Caco-2 (cell line): ENCODE measurements at regions not wholly inside any gene's neighbourhood (a gene's known extent, or its start where the extent isn't known, plus 50 kb on each side); places are given as distances from the start of the nearest gene placed in this dataset.
A peak's percentile ranks its signal among the peaks of the same experiment; 100 is the strongest.

Source experiments
- BruUV-seq: library from RNA; stranded (reverse); fragments of 400-500 nt; replicated peaks from 2 replicates; lab custom pipeline; 2021; lab: Mats Ljungman, UMichigan
- CTCF ChIA-PET: fragments of 300-600 bp; sonication (Branson Sonifier 250); formaldehyde crosslinking; loops from one replicate; lab custom pipeline; 2022; ENCODE audit warnings: antibody characterized with exemption; lab: Charles Lee
- POLR2A ChIA-PET: fragments of 300-600 bp; sonication (Branson Sonifier 250); formaldehyde crosslinking; loops from one replicate; lab custom pipeline; 2022; ENCODE audit warnings: antibody characterized with exemption; lab: Charles Lee
- DNase-seq, 2 experiments: peaks; one replicate each; pipeline versions ENCODE4 v3.0.0 to v3.0.0-alpha.2; 2020 to 2022
- H3K27me3 ChIP-seq: replicated peaks from 2 replicates; pipeline ENCODE4 v1.6.0; 2011; ENCODE audit warnings: low read length; ENCODE audit not compliant: control insufficient read depth, insufficient read depth
- H3K36me3 ChIP-seq: 2 replicates; pipeline ENCODE4 v1.5.1; 2011; ENCODE audit warnings: low read length; ENCODE audit not compliant: control insufficient read depth, insufficient read depth
- H3K4me1 ChIP-seq: fragments of 250-450 bp; sonication (Bioruptor Pico); 2 replicates; pipeline ENCODE4 v1.5.1; 2020; ENCODE audit warnings: mild to moderate bottlenecking
- H3K4me3 ChIP-seq: 2 replicates; pipeline ENCODE4 v1.5.1; 2011; ENCODE audit warnings: low read depth, mild to moderate bottlenecking, control low read depth, low read length
- H3K9me3 ChIP-seq: fragments of 250-450 bp; sonication (Bioruptor Pico); 2 replicates; pipeline ENCODE4 v1.5.1; 2020; ENCODE audit warnings: mild to moderate bottlenecking, moderate library complexity
- H3K27ac Mint-ChIP-seq: one replicate; pipeline ENCODE4 v1.8.0; 2022; ENCODE audit warnings: mixed read lengths; ENCODE audit not compliant: unreplicated experiment
- H3K27me3 Mint-ChIP-seq: one replicate; pipeline ENCODE4 v1.8.0; 2022; ENCODE audit warnings: mixed read lengths; ENCODE audit not compliant: insufficient read depth, unreplicated experiment
- H3K36me3 Mint-ChIP-seq: one replicate; pipeline ENCODE4 v1.8.0; 2022; ENCODE audit warnings: mild to moderate bottlenecking, mixed read lengths; ENCODE audit not compliant: insufficient read depth, unreplicated experiment
- H3K4me1 Mint-ChIP-seq: one replicate; pipeline ENCODE4 v1.8.0; 2022; ENCODE audit warnings: low read depth, mixed read lengths; ENCODE audit not compliant: unreplicated experiment
- H3K4me3 Mint-ChIP-seq: one replicate; pipeline ENCODE4 v1.8.0; 2022; ENCODE audit warnings: mild to moderate bottlenecking, moderate library complexity, mixed read lengths; ENCODE audit not compliant: unreplicated experiment
- H3K9me3 Mint-ChIP-seq: one replicate; pipeline ENCODE4 v1.8.0; 2022; ENCODE audit warnings: mixed read lengths; ENCODE audit not compliant: unreplicated experiment
- CTCF ChIP-seq, 2 experiments: fragments of 200-600 bp in 1 of 2; IDR thresholded peaks; 1 replicate in 1 of 2; 2 replicates in 1 of 2; pipeline versions ENCODE4 v1.5.1 to v1.8.0; 2011 to 2022; ENCODE audit warnings: antibody characterized with exemption in 1 of 2, control low read depth in 1 of 2, inconsistent platforms in 1 of 2, low read depth in 1 of 2, low read length in 1 of 2, mild to moderate bottlenecking in 1 of 2, moderate library complexity in 1 of 2; ENCODE audit not compliant: insufficient read depth in 1 of 2, severe bottlenecking in 1 of 2, unreplicated experiment in 1 of 2
- intact Hi-C: fragments of 100-400 bp; cut with micrococcal nuclease; formaldehyde crosslinking; loops from one replicate; pipeline ENCODE4 v1.10.0; 2022; ENCODE audit not compliant: unreplicated experiment

GRCh38 chr18:22048221-22048620 is 121.2 kb upstream of the GATA6 start:
- TF ChIP-seq CTCF (IDR thresholded peaks at IDR 0.05; ENCODE audit: insufficient read depth in 1 of 2, low read depth in 1 of 2, low read length in 1 of 2, severe bottlenecking in 1 of 2, unreplicated experiment in 1 of 2) = no peak
- Histone ChIP-seq H3K9me3 (no peaks in the 10 kb centered on the region), H3K4me3 (no peak overlapping the region), H3K27me3 (no peaks in the 10 kb centered on the region), H3K4me1 (peaks cover 83% of the 10 kb centered on the region), H3K36me3 (no peaks in the 10 kb centered on the region)
- H3K27me3 Mint-ChIP-seq = no peaks in the 10 kb centered on the region
- DNase-seq = no peak
- ChIA-PET CTCF (interaction anchor here (0.5 to 1.5 kb wide), 6 partner anchors 14 to 66 kb away, joined by 3 to 4 read pairs (median 4); no protein-coding TSS in a partner anchor), POLR2A (interaction anchor here (0.9 to 1.5 kb wide), 3 partner anchors 11 to 50 kb away, joined by 3 to 4 read pairs (median 4); no protein-coding TSS in a partner anchor)
- H3K9me3 Mint-ChIP-seq = no peaks in the 10 kb centered on the region
- H3K4me1 Mint-ChIP-seq = peaks cover 74% of the 10 kb centered on the region
- H3K27ac Mint-ChIP-seq = peak overlapping the region; percentile 89
- intact Hi-C loops = no loop called here
- no TSS peak for BruUV-seq
- H3K4me3 Mint-ChIP-seq = peak overlapping the region; percentile 32
- H3K36me3 Mint-ChIP-seq = peaks cover 11% of the 10 kb centered on the region

- H3K4me1 Mint-ChIP-seq = peaks cover 65% of the 10 kb centered on the region
- H3K27ac Mint-ChIP-seq = peak overlapping the region; percentile 89
- H3K9me3 Mint-ChIP-seq = peaks cover under 1% of the 10 kb centered on the region
- Histone ChIP-seq H3K4me3 (no peak overlapping the region), H3K36me3 (no peaks in the 10 kb centered on the region), H3K4me1 (peaks cover 75% of the 10 kb centered on the region), H3K9me3 (no peaks in the 10 kb centered on the region), H3K27me3 (no peaks in the 10 kb centered on the region)
- DNase-seq = peak; percentile 76 to 79
- CTCF ChIA-PET = interaction anchor here (0.5 to 1.5 kb wide), 6 partner anchors 13 to 67 kb away, joined by 3 to 4 read pairs (median 3); no protein-coding TSS in a partner anchor
- TF ChIP-seq CTCF (IDR thresholded peaks at IDR 0.05; ENCODE audit: insufficient read depth in 1 of 2, low read depth in 1 of 2, low read length in 1 of 2, severe bottlenecking in 1 of 2, unreplicated experiment in 1 of 2) = no peak
- POLR2A ChIA-PET = interaction anchor here (0.6 to 1.5 kb wide), 5 partner anchors 12 to 68 kb away, joined by 3 to 4 read pairs (median 3); no protein-coding TSS in a partner anchor
- intact Hi-C loops = no loop called here
- H3K4me3 Mint-ChIP-seq = peak overlapping the region; percentile 32
- no TSS peak for BruUV-seq
- H3K27me3 Mint-ChIP-seq = no peaks in the 10 kb centered on the region
- H3K36me3 Mint-ChIP-seq = peaks cover 11% of the 10 kb centered on the region
These were observed 120.3 kb upstream of the GATA6 start for GRCh38 chr18:22048932-22049615.

GRCh38 chr18:22052405-22053105 is 116.8 kb upstream of the GATA6 start:
- intact Hi-C loops = no loop called here
- peak in 1 of 2 experiments; percentile 1 for TF ChIP-seq CTCF (IDR thresholded peaks at IDR 0.05; ENCODE audit: insufficient read depth in 1 of 2, low read depth in 1 of 2, low read length in 1 of 2, severe bottlenecking in 1 of 2, unreplicated experiment in 1 of 2)
- peaks cover 8% of the 10 kb centered on the region; the same call in 1 of the 2 replicates for H3K9me3 ChIP-seq
- CTCF ChIA-PET = interaction anchor here (0.7 kb wide), 1 partner anchor 50 kb away, joined by 6 read pairs; no protein-coding TSS in a partner anchor
- H3K36me3 Mint-ChIP-seq = peaks cover 5% of the 10 kb centered on the region
- no peaks in the 10 kb centered on the region for H3K27me3 ChIP-seq
- POLR2A ChIA-PET = no interaction called here
- H3K36me3 ChIP-seq = no peaks in the 10 kb centered on the region
- H3K27me3 Mint-ChIP-seq = no peaks in the 10 kb centered on the region
- H3K4me3 Mint-ChIP-seq = no peak overlapping the region
- peak overlapping the region; percentile 89 for H3K27ac Mint-ChIP-seq
- H3K9me3 Mint-ChIP-seq = peaks cover 6% of the 10 kb centered on the region
- H3K4me3 ChIP-seq = no peak overlapping the region
- no TSS peak for BruUV-seq
- H3K4me1 Mint-ChIP-seq = peaks cover 34% of the 10 kb centered on the region
- peaks cover 66% of the 10 kb centered on the region for H3K4me1 ChIP-seq
- DNase-seq = peak; percentile 31 to 59
